GM18868 (cell line): ENCODE measurements at regions not wholly inside any gene's neighbourhood (a gene's known extent, or its start where the extent isn't known, plus 50 kb on each side); places are given as distances from the start of the nearest gene placed in this dataset.

Source experiments
- ATAC-seq: cut with Tn5 transposase; IDR thresholded peaks from one replicate; pipeline ENCODE4 v1.9.1; 2021; ENCODE audit warnings: mild to moderate bottlenecking, moderate library complexity; ENCODE audit not compliant: unreplicated experiment

DNA sequence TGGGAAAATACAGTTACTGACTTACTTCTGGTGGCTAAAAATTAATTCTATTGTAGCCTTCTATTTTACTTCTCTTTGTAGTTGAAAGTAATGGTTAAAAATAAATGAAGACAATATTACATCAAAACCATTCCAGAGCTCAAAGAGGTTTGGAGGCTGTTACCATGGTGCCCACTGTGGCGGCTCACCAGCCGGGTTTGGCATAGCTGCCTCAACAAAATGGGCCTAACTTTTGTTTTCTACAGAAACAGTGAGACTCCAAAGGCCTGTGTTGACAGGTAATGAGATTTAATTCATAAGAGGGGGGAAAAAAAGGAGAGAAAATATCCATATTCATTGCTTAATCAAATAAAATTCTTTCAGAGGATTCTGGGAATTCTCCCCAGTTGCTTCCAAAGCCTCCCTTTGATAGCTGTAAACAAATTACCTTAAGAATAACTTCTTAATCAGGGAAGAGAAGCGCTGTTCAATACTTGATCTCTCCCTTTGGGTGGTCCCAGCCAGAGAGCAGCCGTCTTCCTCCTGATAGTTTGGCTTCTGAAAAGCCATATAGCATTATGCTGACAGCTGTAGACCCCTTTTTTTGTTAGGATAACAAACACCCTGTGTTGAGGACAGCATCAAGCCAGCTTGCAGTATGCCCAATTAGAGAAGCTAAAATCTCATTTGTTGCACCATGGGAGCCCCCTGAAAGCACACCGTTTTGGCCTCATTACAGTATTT, 266.8 kb downstream of the NEDD1 start:
- no peak for ATAC-seq

DNA sequence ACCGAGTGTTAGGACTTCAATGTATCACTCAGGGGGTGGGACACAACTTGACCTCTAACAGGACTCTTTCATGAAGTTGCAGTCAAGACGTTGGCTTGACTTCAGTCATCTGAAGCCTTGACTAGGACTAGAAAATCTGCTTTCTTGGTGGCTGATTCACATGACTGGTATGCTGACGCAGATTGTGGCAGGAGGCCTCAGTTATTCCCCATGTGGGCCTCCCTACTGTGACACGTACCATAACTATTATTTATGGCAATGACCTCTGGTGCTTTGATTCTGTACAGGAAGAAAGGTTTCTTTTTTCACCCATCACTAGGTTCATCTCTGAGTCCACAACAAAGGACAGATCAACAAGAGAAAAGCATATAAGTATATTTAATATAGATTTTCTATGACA, 270.4 kb downstream of the NEDD1 start:
- ATAC-seq, result no peak

DNA sequence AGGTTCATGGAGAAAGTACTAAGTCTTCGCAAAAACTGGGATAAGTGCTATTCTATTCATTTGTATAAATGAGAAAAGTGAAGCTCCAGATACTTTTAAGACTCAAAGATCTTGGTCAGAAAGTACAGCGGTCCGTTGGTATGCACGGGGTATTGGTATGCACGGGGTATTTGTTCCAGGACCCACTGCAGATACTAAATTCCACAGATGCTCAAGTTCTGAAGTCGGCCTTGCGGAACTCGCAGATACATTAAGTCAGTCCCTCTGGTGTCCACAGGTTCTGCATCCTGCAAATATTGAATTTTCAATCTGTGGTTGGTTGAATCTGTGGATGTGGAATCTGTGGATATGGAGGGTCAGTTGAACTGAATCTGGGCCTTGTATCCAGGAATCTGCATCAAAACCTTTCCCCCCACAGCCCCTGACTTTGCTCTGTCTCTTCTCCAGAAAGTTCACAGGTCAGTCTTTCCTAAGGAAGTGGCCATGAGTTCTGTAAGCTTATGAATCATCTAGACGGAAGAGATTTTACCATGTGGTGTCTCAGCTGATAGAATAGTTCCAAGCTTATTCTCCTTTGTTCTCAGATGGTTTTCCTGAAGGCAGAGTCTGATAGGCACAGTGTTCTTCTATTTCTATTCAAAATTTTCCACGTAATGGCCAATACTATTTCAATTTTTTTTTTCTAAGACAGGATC, 274.7 kb downstream of the NEDD1 start:
- no peak for ATAC-seq

DNA sequence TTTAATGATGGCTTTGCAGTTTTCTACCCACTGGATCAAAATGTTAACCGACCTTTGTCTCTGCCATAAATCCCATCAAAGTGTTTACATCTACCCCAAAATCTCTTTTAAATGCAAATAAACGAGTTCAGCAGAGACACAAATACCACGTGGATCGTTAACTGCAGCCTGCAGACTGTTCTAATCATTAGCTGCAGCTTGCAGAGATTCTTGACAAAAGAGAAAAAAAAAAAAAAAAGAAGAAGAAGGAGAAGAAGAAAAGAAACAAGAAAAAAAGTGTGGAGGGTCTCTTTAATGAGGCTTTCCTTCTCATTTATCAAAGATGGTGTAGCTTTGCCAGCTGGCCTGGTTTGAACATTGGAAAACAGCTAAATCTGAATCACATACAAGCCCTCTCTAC, 275.7 kb downstream of the NEDD1 start:
- no peak for ATAC-seq

DNA sequence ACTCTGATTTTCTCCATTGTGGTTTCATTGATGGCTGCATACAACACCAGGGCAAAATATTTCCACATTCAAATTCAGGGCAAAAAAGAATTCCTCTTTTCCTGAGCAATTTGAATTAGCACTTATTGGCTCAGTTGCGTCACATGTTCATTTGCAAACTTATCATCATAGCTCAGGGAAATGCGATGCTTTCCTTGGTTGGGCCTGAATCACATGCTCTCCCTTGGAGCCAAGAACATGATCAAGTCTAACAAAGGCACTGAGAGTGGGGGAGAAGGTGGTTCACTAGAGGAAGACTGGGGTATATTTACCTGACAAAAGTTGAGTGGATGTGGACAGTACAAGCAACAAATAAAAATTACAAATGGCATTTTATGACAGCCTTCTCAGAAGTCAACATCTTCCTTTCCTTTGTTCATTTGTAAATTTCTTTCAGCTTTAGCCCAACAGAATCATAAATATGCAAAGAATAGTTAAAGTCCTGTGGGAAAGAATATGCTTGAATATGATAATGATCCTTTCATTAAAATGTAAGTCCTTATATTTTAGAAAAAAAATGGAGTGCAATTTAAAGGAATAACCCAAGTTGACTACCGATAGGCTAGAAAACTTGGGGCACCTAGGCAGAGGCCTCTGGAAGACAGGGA, 277.2 kb downstream of the NEDD1 start:
- ATAC-seq, result no peak

DNA sequence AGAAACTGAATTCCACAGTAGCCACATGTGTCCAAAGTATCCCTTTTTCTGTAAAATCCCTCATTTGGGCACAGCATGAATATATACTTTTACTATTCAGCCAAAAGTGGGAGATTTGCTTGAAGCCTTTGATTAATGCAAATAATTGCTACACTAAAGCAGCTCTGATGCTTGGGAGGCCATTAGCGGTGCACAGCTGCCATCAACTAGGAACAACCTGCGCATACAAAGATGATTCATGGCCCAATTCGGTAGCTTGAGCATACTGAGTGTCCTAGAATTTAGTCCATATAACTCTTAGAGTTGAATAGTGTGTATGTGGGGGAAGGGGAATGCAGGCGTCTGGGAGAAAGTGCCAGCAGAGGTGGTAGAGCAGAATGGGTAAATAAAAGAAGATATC, 277.0 kb upstream of the RMST start:
- ATAC-seq, result no peak

DNA sequence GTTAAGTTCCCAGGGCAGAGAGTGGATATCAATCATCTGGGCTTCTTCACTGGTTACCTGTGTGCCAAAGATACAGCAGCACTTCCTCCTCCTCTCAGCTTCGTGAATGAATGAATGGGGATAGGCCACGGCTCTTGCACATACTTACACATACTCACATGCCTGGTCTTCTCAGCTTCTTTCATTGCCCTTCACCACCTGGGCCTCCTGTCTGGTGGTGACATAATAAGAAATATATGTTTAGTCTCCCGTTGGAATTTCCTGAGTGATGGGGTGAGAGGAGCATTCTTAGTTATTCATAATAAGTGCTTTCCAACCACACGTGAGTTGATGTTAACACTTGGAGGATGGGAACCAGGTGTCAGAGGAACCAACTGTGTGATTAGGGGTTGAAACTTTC, 268.1 kb upstream of the RMST start:
- no peak for ATAC-seq

DNA sequence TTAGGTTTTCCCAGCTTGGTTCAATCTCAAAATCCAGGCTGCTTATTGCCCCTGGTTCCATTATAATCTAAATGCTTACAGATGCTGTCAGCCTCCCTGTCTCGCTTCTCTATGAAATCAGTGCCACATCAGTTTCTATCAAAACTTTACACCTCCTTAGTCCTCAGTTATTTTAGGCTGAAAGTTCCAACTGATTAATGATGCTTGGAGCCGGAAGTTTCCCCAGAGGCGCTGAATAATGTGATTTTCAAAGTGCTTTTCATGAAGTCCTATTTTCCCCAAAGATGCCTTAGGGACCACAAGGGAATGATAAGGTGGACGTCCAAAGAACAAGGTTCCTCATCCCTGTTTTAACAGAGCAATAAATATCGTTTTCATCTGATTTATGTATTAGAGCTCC, 262.4 kb upstream of the RMST start:
- ATAC-seq, result no peak

DNA sequence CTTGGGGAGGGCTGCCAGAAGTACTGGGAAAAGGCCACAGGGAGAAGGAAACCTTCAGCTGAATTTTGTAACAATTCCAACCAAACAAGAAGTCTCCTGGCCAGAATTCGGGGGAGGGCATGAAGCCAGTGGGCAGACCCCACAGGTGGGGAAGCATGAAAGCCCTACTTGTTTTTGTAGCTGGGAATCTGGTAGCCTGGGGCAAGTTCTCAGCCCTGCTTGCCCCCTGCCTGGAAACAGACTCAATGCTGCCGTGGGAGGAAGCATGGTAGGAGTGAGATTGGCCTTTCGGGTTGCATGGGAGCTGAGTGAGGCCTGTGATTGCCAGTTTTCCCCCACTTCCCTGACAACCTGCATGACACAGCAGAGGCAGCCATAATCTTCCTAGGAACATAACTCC, 259.2 kb upstream of the RMST start:
- no peak for ATAC-seq

DNA sequence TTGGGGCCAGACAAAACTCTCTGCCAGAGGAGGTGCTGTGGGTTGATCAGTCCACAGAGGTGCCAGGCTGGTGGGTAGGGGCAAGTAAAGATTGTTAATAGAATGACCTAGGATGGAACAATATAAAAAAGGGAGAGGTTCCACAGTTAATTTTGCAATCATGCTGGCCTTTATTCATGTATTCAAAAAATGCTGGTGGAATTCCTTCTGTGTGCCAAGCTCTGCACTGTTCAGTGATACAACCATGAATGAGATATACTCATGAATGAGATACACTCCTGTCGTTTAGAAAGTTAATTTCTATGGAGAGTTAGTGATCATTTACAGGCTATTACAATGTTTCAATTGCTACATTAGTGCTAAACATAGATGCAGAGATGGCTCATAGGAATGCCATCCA, 252.6 kb upstream of the RMST start:
- no peak for ATAC-seq

DNA sequence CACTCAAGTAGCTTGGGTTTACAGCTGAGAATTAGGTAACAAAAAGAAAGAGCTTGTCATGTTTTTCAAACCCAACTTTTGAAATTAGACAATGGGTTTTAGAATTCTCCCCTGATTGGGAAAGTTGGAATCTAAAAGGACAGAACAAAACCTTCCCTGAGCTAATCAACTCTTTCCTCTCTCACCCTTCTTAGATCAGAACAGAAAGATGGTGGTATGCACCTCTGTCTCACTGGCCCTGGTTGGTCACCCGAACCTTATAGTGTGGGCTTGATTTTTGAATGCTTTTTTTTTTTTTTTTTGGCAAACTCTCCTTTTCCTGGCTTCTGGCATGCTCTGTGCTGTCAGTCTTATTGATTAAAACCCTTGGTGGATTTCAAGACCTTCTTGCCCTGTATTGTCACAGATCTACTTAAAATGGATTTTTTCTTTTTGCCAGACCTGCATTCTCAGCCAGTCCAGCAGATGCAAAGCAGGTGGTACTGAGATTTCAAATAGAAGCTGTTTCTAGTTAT, 251.1 kb upstream of the RMST start:
- no peak for ATAC-seq

DNA sequence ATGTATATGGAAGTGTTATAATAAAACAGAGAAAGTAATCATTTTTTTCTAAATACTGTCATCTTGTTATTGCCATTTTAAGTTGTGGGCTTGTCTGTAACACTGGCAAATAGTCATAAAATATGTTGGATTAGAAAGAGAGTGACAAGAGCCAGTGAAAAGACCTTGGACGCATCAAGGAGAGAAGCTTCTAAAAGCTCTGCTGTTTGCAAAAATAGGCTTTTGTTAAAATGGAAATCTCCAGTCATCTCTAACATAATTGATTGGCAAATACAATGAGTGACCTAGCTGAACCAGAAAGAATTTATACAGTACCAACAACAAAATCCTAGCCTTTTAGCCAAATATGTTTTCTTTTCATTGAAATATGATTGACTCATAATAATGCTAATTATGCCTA, 245.8 kb upstream of the RMST start:
- ATAC-seq, result no peak

DNA sequence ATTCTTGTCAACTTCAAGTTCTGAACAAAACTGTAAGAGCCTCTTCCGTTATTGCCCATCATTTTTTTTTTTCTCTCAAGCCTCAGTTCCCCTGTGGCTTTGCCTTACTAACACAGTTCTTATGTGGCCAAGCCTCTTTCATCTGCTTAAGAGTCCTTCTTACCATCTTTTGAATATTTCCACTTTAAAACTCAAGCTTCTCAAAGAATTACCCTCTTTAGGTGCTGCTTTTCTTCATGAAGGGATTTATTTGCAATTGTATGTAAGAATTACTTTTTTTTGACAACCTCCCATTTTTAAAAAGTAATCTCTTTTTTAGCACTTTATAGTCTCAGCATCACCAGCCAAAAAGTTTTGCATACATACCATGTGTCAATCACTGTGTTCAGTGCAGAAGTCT, 240.2 kb upstream of the RMST start:
- ATAC-seq, result no peak

DNA sequence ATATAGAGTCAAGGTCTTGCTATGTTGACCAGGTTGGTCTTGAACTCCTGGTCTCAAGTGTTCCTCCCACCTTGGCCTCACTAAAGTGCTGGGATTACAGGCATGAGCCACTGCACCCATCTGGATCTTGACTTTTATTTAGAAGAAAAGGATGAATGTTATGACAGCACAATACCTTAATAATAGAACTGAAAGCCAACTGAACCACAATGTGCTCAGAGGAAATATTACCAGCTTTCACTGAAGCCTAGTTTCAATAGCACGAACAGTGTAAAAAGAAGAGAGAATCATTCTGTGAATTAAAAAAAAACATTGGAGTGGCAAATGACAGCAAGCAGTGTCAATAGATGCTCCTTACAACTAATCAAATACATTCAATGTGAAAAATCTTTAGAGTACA, 239.2 kb upstream of the RMST start:
- peak; percentile 65 for ATAC-seq

DNA sequence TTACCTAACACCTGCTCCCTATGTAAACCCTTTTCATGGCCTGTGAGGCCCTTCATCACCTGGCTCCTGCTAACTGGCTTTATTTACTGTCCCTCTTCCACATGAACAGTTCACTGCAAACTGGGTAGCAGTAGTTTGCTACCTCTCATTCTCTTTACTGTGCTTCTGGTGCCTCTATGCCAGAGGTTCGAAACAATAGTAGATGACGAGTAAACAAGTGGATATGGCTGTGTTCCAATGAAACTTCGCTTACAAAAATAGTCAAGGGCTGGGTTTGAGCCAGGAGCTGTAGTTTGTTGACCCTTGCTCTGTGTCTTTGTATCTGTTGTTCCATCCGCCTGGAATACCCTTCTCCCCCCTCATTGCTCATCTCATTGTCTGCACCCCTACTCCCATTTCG, 233.6 kb upstream of the RMST start:
- ATAC-seq, result no peak

DNA sequence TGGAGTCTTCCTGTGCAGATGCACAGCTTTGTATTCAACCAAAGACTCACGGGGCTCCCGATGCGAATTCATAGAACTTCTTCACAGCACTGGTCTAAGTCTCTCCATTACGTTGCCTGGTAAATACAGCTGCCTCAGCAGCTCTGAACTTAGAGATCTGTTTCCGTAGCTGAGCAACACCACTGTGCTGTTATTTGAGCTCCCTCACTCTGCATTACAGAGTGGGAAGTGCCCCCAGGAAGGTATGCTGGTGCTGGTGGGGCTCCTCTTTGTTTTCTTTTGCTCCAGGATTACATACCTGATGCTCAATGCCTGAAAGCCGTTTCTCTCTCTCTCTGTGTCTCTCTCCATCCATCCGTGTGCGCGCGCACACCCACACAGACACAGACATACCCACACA, 227.5 kb upstream of the RMST start:
- ATAC-seq, result no peak

DNA sequence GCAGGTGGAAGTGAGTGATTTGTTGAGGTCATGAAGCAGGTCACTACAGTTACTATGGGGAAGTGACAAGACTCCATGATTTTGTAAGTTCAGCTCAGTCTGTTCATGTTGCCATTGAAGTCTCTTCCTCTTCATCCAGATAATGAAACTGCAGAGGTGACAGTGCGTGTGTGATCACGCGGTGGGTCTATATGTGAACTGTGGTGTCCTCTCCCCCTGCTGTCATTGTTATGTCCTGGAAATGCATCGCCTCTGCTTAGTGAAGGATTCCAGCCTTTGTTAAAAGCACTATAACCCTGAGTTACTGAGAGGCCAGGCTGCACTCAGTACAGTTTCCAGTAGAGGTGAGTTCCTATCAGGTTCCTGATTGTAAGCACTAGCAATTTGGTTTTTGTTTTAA, 216.2 kb upstream of the RMST start:
- ATAC-seq, result no peak

DNA sequence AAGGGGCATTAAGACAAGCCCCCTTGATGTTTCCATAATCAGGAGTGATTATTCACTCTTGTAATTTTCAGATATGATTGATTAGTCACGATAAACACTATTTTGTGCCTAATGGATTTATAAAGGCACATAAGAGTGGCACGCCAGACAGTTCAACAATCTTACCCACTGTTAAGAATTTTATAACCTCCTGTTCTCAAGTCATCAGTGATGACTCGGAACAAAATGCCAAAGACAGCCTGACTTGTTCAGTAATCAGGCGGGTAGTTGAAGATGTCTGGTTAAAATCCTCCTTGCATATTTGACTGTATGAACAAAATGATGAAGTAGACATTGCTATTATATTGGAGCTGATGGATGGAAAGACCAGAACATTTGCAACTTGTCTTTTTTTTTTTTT, 212.1 kb upstream of the RMST start:
- no peak for ATAC-seq

DNA sequence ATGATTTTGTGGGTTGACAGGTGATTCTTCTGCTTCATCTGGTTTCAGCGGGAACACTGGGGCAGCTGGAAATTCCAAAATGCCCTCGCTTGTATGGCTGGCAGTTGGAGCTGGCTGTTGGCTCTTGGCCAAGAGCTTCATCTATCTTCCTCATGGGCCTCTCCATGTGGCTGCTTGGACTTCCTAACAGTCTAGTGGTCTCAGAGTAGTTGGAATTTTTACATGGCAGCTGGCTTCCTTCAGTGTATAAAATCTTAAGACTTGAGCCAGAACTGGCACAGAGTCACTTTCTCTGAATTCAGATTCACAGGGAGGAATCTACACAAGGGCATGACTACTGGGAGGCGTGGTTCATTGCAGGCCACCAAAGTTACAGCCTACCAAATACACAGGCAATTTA, 204.9 kb upstream of the RMST start:
- ATAC-seq, result no peak

DNA sequence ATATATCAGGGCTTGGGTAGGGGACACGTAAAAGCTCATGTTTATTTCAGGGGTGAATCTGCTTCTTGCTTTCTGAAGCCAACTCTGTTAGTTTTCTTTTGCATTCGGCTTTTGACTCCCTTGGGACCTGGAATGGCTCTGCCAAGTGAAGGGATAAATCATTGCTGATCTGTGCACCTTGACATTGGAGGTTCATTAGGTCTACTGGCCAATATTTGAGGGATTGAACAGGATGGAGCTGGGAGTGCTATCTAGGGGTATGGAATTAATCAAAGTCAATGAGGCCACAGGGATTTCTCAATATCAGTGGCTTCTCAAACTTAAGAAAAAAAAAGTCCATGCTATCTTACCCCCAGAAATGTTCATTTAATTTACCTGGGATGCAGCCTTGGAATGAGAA, 203.5 kb upstream of the RMST start:
- no peak for ATAC-seq

DNA sequence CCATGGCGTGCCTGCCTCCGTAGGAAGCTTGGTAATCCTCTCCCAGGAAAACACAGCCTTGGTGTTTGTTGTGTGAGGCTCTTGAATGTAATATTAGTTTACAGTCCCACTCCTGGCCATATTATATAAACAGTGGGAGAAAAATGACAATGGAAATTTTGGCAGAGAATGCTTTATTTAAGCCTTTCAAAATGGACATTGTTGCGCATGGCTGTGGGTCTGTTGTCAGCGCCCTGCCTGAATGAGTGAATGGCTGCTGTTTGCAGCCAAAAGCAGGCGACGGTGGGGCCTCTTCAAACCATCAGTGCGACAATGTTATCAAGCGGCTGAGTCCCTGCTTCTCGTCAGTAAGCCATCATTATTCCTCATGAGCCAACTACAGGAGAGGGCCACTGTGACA, 201.8 kb upstream of the RMST start:
- ATAC-seq, result no peak

DNA sequence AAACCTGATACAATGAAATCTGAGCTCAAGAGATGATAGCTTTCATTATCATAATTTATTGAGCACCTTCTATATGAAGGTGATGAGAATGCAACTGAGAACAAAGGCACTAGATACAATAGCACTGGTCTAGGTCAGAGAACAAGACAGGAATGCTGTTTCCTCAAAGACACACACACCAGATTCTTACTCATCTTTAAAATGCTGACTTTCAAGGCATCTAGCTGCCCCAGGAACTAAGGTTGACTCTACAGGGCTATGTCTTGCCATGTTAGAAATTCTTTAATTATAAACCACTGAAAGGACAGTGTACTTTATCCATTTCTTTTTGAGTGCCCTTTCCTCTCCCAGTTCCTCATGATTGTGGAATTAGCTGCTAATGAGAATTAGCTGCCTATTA, 195.4 kb upstream of the RMST start:
- no peak for ATAC-seq
